Stimulated activated CD8-positive, alpha-beta memory T cell treated with anti-CD3 and anti-CD28 coated beads, Interleukin-2, amount 100 ng/mL, for 48 hours (primary cell): ENCODE measurements at regions not wholly inside any gene's neighbourhood (a gene's known extent, or its start where the extent isn't known, plus 50 kb on each side); places are given as distances from the start of the nearest gene placed in this dataset.
"Not testable (repeated sequence)": the region's sequence is repeated elsewhere in the genome, so short reads cannot be mapped to it uniquely, and the experiment has no call there.

ENCODE experiments used
- DNase-seq, 2 donors: peaks; one replicate each; pipeline ENCODE4 v3.0.0-alpha.2; 2020; ENCODE audit warnings: low read depth in 2 of 2

- DNase-seq: not testable (repeated sequence)
Observed at GRCh38 chr2:12024197-12024907, 277.9 kb downstream of the LPIN1 start.

- DNase-seq: no peak
Observed at GRCh38 chr2:12027136-12027535, 280.7 kb downstream of the LPIN1 start.

GRCh38 chr2:12031866-12032265, 285.4 kb downstream of the LPIN1 start:
- DNase-seq: no peak

GRCh38 chr2:12032398-12032797, 286.0 kb downstream of the LPIN1 start:
- DNase-seq: no peak

GRCh38 chr2:12032975-12033374, 286.5 kb downstream of the LPIN1 start:
- DNase-seq: no peak

GRCh38 chr2:12033494-12033893, 287.1 kb downstream of the LPIN1 start:
- no peak for DNase-seq

- no peak for DNase-seq
Observed at GRCh38 chr2:12034382-12034781, 287.9 kb downstream of the LPIN1 start.

- DNase-seq: no peak
Observed at GRCh38 chr2:12035029-12035720, 288.7 kb downstream of the LPIN1 start.

GRCh38 chr2:12035956-12036639, 289.7 kb downstream of the LPIN1 start:
- DNase-seq: no peak

- no peak for DNase-seq
Observed at GRCh38 chr2:12036640-12036983, 290.2 kb downstream of the LPIN1 start.

- no peak for DNase-seq
Observed at GRCh38 chr2:12037301-12037700, 290.9 kb downstream of the LPIN1 start.

GRCh38 chr2:12041236-12041635, 294.8 kb downstream of the LPIN1 start:
- no peak for DNase-seq

GRCh38 chr2:12043131-12043530, 296.7 kb downstream of the LPIN1 start:
- DNase-seq: no peak

- no peak for DNase-seq
Observed at GRCh38 chr2:12044857-12045256, 298.4 kb downstream of the LPIN1 start.

GRCh38 chr2:12045864-12046291, 299.4 kb downstream of the LPIN1 start:
- no peak for DNase-seq

GRCh38 chr2:12046641-12047040, 300.2 kb downstream of the LPIN1 start:
- DNase-seq: no peak

- DNase-seq: no peak
Observed at GRCh38 chr2:12047761-12048160, 301.3 kb downstream of the LPIN1 start.

GRCh38 chr2:12048550-12048949, 302.1 kb downstream of the LPIN1 start:
- no peak for DNase-seq

- DNase-seq: no peak
Observed at GRCh38 chr2:12050396-12050795, 304.0 kb downstream of the LPIN1 start.

GRCh38 chr2:12051831-12052230, 305.4 kb downstream of the LPIN1 start:
- no peak for DNase-seq

- no peak for DNase-seq
Observed at GRCh38 chr2:12052796-12053195, 306.4 kb downstream of the LPIN1 start.

GRCh38 chr2:12054956-12055618, 308.7 kb downstream of the LPIN1 start:
- DNase-seq: no peak
